Renal cortex interstitium (tissue), 11 donors: ENCODE measurements at regions not wholly inside any gene's neighbourhood (a gene's known extent, or its start where the extent isn't known, plus 50 kb on each side); places are given as distances from the start of the nearest gene placed in this dataset.

Experiments used
- DNase-seq, 11 donors: peaks; one replicate each; pipeline ENCODE4 v3.0.0-alpha.2; 2013; ENCODE audit warnings: low read depth in 9 of 11, low spot score in 4 of 11; ENCODE audit errors: extremely low read depth in 1 of 11

DNA sequence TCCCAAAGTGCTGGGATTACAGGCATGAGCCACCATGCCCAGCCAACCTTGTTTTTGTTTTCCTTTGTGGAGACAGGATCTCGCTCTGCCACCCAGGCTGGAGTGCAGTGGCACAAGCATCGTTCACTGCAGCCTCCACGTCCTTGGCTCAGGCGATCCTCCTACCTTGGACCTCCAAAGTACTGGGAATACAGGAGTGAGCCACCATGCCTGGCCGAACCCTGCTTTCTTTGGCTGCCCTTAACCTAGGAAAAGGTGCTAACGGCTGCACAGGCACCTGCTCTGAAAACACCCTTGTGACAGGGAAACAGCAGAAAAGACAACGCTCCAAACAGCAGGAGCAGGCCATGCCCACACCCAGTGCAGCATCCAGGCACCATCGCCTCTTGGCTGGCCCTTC, 71.9 kb downstream of the OAT start:
- DNase-seq: no peak

GRCh38 chr10:124345521-124345920, 73.2 kb downstream of the OAT start:
- no peak for DNase-seq

DNA sequence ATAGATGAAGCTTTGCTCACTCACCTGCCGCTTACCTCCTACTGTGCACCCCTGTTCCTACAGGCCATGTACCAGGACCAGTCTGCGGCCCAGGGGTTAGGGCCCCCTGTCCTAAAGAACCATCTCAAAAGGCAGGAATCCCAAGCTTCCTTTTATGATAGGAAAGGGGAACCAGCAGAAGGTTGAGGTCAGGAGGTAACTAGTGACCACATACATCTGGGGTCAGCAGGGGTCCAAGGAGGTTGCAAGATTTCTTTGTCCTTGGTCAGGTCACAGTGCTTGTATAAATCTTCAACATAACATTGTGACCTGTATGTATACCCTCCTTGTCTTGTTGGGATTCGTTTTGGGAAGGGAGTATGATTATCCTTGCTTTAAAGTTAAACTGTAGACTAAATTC, 73.8 kb downstream of the OAT start:
- no peak for DNase-seq

GRCh38 chr10:124344266-124344590, 74.5 kb downstream of the OAT start:
- DNase-seq: no peak

- DNase-seq: no peak
Observed at GRCh38 chr10:124343351-124344265, 75.1 kb downstream of the OAT start.

- DNase-seq: no peak
Observed at GRCh38 chr10:124342821-124343170, 75.9 kb downstream of the OAT start.

DNA sequence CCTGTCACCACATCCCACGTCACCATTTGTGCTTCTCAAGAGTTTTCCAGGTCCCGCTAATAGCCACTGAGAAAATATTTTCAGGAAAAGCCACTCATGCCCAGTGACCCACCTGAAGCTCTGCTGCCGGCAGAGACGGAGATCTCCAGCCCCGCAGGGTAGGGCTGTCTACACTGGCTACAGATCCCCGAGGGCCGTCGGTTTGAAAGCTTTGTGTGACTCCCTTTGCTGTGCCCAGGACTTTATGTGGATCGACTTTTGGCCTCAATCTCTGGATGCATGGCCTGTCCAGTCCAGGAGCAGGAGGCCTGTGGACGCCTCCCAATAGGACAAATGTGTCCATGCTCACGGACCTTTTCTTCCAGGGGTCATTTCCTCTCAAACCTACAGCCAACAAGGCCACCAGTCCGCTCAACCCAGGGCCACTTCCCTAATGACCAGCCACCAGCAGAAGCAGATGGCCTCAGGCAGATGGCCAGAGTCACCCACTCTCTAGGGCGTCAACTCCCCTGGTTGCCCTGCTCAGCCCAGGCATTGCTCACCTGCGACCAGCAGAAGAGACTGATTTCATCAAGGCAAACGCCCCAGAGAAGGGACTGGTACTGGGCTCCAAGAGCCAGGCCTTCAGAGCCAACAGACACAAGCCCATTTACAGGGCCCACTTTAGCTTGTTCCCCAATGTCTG, 76.4 kb downstream of the OAT start:
- DNase-seq: no peak

- no peak for DNase-seq
Observed at GRCh38 chr10:124341768-124342135, 77.0 kb downstream of the OAT start.

DNA sequence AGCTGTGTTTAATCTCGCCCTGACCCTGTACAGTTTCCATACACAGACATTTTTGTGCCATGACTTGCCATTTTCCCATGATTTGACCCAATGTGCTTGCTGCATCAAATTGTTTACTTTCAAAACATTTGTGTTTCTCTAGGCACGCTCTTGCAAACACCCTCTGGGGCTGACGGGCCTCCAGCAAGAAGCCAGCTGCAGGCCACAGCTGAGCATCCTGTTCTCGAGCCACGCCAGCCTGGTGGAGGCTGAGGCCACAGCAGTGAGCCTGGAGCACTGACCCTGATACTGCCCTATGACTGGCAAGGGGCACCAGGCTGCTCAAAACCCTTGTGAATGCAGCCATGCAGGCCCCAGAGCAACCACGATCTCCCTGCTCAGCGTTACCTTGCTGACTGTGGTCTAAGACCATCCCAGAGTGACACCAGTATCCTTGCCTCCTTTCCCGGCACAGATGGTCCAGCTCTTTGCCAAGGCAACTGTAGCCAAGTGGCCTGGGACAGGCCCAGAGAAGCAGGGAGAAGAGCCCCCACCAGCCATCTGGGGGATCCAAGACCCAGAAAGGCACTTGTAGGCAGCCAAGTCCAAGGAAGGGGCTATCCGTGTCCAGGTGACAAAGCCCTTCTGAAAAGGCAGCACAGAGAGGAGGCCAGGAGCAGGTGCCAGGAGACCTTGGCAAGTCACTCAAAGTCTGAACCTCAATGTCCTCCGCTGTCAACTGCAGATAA, 78.5 kb downstream of the OAT start:
- peak in 8 of 11 donors; percentile 17 to 60 (median 36) for DNase-seq

DNA sequence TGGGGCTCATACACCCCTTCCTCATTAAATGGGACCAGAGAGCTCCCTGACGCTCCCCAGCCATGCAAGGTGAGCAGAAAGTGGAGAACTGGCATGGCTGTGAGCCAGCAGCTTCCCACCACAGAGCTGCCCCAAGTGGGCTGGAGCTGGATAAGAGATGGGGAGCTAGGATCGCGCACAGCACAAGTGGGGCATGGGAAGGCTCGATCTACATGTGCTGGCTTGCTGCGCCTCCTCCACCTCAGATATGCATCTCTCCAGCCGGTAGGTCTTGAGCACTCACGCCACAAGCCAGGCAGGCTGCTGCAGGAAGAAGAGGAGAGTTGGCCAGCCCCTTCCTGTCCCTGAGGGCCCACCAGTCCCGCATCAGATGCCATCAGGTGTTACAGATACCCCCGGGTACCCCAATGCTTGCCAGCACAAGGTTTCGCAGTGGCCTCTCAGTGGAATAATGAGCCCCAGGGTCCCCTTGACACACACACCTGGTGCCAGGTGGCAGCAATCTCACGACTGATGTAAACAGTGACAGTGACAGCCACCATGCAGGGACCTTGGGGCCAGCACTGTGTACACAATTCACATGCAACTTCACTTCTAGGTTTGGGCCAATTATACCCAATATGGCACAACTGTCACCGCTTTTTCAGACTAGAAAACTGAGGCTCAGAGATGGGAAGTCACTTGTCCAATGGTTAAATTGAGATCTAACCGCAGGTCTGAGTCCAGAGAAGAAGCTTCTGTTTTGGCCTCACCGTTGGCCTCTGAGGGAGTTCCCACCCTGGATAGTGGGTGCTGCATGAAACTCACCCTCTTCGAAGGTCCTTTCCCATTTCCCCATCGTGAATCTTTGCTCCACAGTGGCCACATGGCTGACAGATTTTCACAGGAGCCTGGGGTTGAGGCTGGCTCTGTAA, 79.3 kb downstream of the OAT start:
- DNase-seq: no peak

GRCh38 chr10:124338276-124338925, 80.3 kb downstream of the OAT start:
- DNase-seq: no peak

DNA sequence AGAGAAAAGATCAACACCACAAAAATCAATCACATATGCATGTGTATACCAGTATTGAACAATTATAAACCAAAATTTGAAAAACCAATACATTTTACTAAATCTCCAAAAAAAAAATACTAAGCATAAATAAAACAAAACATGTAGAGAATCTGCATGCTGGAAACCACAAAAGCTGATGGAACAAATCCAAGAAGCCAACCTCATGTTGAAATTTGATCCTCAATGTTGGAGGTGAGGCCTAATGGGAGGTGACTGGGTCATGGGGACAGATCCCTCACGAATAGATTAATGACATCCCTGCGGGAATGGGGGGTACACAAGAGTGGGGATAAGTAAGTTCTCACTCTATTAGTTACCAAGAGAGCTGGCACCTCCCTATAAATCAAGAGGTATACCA, 82.5 kb downstream of the OAT start:
- no peak for DNase-seq

DNA sequence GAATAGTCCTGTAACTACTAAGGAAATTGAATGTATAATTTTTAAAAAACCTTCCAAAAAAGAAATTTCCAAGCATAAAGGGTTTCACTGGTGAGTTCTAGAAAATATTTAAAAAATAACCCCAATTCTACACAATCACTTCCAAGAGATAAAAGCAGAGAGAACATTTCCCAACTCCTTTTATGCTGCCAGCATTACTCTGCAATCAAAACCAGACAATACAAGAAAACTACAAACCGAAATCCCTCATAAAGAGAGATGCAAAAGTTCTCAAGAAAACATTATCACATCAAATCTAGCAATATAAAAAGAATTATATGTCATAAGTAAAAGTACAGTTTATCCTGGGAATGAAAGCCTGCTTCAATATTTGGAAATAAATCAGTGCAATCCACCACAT, 84.8 kb downstream of the OAT start:
- DNase-seq: no peak

- DNase-seq: no peak
Observed at GRCh38 chr10:124332426-124332825, 86.3 kb downstream of the OAT start.

DNA sequence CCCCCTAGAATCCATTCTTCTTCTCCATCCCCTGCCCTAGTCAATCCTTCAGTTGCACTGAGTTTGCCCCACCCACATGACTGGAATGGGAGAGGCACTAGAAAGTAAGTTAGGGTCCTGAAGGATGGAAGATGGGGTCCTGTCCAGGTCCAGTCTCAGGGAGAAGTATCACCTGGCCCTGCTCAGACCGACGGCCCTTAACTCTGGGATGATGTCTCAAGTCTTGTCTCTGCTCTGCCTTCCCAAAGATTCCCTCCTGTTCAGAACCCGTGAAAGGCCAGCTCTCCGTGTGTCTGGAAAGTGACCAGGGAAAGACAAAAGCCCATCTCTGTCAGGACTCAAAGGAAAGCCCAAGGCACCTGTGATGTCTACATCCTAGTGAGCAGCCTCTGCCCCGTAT, 88.8 kb downstream of the OAT start:
- DNase-seq: no peak

GRCh38 chr10:124329362-124329761, 89.4 kb downstream of the OAT start:
- DNase-seq: no peak

DNA sequence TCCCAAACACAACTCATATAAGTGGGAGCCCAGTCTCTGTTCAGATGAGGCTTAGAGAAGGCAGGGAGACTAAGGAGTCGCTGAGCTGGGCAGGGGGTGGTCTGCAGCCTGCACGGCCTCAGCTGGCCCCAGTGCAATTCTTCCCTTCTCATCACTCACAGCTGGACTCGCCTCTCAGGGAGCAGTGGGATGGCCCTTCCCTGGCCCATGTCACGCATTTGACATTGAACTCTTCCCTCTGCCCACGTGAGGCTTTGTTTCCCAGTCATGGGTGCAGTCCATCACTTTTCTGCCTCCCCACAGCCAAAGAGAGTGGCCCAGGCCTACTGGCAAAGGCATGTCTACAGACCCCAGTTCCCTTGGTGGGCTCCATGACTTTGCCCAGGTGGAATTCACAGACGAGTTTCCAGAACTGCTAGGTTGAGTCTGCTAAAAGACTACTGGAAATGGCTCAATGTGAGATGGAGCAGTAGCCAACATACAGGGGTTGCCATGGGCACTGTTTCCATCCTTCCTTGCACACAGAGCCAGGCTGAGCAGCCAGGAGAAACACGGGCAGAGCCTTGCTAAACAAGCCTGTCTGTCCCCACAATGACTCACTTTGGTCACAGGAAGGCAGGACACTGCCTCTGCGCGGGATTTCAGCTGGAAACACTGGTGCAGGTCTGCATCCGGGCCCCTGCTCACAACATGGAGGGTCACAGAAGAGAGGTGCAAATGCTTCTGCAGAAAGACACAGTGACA, 90.1 kb downstream of the OAT start:
- no peak for DNase-seq

- no peak for DNase-seq
Observed at GRCh38 chr10:124325998-124326636, 92.6 kb downstream of the OAT start.
